ENCODE measurements at regions not wholly inside any gene's neighbourhood (a gene's known extent, or its start where the extent isn't known, plus 50 kb on each side); places are given as distances from the start of the nearest gene placed in this dataset.

DNA sequence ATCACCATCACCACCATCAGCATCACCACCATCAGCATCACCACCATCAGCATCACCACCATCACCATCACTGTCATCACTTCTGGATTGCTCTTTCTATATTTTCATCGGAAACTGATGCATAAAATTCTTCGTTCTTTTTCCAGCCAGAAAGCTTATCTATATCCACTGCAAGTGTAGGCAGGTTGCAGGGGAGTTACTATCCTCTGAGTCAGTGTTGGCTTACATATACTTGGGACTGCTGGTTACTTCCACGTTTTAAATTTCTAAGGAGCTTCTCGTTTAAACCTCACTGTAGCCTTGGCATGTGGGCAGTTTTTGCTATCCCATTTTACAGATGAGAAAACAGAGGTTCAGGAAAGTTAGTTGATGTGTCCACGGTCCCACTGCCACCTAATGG is 66.1 kb downstream of the FOXL3 start:
- intact Hi-C loops (cut with micrococcal nuclease; ENCODE audit: unreplicated experiment) (no loop called here), in situ Hi-C loops (cut with MboI) (no loop called here)
- 34% methylated on average over 5 of the region's 5 CpGs for WGBS (ENCODE audit: insufficient coverage, insufficient replicate concordance, low lambda C conversion rate, missing lambda C conversion rate)
- no peaks in the 10 kb centered on the region for H3K79me2 ChIP-seq (ENCODE audit: control insufficient read depth, insufficient read depth, low read length)
- H3K27me3 ChIP-seq (replicated peaks in 1 of 2; ENCODE audit: control insufficient read depth in 2 of 2, insufficient read depth in 2 of 2, low read length in 1 of 2): no peaks in the 10 kb centered on the region
- H3K9me3 ChIP-seq (replicated peaks; ENCODE audit: control insufficient read depth, insufficient read depth, low read length): no peaks in the 10 kb centered on the region; the same call in 2 of the 3 replicates
- ChIA-PET POLR2A (no interaction called here), RAD21 (ENCODE audit: unreplicated experiment) (no interaction called here), SMC1A (ENCODE audit: uncharacterized antibody, unreplicated experiment) (no interaction called here), CTCF (no interaction called here)
- no peak overlapping the region for H3K27ac ChIP-seq (ENCODE audit: control insufficient read depth, insufficient read depth)
- no peak overlapping the region for H3K4me2 ChIP-seq (ENCODE audit: control insufficient read depth, insufficient read depth)
- no peak overlapping the region for H3K9ac ChIP-seq (ENCODE audit: control insufficient read depth, insufficient read depth, low read length)
- BruUV-seq (replicated peaks): no TSS peak
- no peak for DNase-seq (ENCODE audit: low read depth, low spot score)
- FAIRE-seq: no peak
- no peaks in the 10 kb centered on the region for H3K36me3 ChIP-seq (ENCODE audit: control insufficient read depth in 2 of 2, insufficient read depth in 2 of 2, low read length in 1 of 2)
- no peaks in the 10 kb centered on the region for H4K20me1 ChIP-seq (ENCODE audit: control insufficient read depth, insufficient read depth)
- ATAC-seq: no peak
- no peaks in the 10 kb centered on the region for H3K4me1 ChIP-seq (ENCODE audit: control insufficient read depth, insufficient read depth, low read length)
- H2AFZ ChIP-seq (ENCODE audit: control insufficient read depth, low read depth, low read length): no peak overlapping the region
- H3K4me3 ChIP-seq: no peak overlapping the region
- TF ChIP-seq EGR1 (IDR thresholded peaks at IDR 0.05; ENCODE audit: borderline replicate concordance in 1 of 2, low read depth in 2 of 2, low read length in 2 of 2) (no peak), KLF5 (IDR thresholded peaks at IDR 0.05; ENCODE audit: partially characterized antibody) (no peak), ASH2L (IDR thresholded peaks at IDR 0.05; ENCODE audit: borderline replicate concordance, low read depth) (no peak), SPI1 (IDR thresholded peaks at IDR 0.05; ENCODE audit: borderline replicate concordance, insufficient read depth, low read depth, low read length) (no peak), GATAD2B (conservative IDR thresholded peaks at IDR 0.05; ENCODE audit: low read depth) (no peak), POU2F2 (IDR thresholded peaks at IDR 0.05; ENCODE audit: borderline replicate concordance, low read depth, low read length) (no peak), CBFB (IDR thresholded peaks at IDR 0.05; ENCODE audit: low read depth) (no peak), ZNF207 (IDR thresholded peaks at IDR 0.05; ENCODE audit: borderline replicate concordance) (no peak), CREB1 (IDR thresholded peaks at IDR 0.05; ENCODE audit: low read depth) (no peak)
- TF ChIP-seq, protein P1, sequence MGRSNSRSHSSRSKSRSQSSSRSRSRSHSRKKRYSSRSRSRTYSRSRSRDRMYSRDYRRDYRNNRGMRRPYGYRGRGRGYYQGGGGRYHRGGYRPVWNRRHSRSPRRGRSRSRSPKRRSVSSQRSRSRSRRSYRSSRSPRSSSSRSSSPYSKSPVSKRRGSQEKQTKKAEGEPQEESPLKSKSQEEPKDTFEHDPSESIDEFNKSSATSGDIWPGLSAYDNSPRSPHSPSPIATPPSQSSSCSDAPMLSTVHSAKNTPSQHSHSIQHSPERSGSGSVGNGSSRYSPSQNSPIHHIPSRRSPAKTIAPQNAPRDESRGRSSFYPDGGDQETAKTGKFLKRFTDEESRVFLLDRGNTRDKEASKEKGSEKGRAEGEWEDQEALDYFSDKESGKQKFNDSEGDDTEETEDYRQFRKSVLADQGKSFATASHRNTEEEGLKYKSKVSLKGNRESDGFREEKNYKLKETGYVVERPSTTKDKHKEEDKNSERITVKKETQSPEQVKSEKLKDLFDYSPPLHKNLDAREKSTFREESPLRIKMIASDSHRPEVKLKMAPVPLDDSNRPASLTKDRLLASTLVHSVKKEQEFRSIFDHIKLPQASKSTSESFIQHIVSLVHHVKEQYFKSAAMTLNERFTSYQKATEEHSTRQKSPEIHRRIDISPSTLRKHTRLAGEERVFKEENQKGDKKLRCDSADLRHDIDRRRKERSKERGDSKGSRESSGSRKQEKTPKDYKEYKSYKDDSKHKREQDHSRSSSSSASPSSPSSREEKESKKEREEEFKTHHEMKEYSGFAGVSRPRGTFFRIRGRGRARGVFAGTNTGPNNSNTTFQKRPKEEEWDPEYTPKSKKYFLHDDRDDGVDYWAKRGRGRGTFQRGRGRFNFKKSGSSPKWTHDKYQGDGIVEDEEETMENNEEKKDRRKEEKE (IDR thresholded peaks at IDR 0.05): no peak
- TF ChIP-seq, protein P2, sequence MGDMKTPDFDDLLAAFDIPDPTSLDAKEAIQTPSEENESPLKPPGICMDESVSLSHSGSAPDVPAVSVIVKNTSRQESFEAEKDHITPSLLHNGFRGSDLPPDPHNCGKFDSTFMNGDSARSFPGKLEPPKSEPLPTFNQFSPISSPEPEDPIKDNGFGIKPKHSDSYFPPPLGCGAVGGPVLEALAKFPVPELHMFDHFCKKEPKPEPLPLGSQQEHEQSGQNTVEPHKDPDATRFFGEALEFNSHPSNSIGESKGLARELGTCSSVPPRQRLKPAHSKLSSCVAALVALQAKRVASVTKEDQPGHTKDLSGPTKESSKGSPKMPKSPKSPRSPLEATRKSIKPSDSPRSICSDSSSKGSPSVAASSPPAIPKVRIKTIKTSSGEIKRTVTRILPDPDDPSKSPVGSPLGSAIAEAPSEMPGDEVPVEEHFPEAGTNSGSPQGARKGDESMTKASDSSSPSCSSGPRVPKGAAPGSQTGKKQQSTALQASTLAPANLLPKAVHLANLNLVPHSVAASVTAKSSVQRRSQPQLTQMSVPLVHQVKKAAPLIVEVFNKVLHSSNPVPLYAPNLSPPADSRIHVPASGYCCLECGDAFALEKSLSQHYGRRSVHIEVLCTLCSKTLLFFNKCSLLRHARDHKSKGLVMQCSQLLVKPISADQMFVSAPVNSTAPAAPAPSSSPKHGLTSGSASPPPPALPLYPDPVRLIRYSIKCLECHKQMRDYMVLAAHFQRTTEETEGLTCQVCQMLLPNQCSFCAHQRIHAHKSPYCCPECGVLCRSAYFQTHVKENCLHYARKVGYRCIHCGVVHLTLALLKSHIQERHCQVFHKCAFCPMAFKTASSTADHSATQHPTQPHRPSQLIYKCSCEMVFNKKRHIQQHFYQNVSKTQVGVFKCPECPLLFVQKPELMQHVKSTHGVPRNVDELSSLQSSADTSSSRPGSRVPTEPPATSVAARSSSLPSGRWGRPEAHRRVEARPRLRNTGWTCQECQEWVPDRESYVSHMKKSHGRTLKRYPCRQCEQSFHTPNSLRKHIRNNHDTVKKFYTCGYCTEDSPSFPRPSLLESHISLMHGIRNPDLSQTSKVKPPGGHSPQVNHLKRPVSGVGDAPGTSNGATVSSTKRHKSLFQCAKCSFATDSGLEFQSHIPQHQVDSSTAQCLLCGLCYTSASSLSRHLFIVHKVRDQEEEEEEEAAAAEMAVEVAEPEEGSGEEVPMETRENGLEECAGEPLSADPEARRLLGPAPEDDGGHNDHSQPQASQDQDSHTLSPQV (IDR thresholded peaks at IDR 0.05): no peak
- TF ChIP-seq, protein P3, sequence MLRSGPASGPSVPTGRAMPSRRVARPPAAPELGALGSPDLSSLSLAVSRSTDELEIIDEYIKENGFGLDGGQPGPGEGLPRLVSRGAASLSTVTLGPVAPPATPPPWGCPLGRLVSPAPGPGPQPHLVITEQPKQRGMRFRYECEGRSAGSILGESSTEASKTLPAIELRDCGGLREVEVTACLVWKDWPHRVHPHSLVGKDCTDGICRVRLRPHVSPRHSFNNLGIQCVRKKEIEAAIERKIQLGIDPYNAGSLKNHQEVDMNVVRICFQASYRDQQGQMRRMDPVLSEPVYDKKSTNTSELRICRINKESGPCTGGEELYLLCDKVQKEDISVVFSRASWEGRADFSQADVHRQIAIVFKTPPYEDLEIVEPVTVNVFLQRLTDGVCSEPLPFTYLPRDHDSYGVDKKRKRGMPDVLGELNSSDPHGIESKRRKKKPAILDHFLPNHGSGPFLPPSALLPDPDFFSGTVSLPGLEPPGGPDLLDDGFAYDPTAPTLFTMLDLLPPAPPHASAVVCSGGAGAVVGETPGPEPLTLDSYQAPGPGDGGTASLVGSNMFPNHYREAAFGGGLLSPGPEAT (IDR thresholded peaks at IDR 0.05; ENCODE audit: low read depth): no peak
- TF ChIP-seq, protein P4, sequence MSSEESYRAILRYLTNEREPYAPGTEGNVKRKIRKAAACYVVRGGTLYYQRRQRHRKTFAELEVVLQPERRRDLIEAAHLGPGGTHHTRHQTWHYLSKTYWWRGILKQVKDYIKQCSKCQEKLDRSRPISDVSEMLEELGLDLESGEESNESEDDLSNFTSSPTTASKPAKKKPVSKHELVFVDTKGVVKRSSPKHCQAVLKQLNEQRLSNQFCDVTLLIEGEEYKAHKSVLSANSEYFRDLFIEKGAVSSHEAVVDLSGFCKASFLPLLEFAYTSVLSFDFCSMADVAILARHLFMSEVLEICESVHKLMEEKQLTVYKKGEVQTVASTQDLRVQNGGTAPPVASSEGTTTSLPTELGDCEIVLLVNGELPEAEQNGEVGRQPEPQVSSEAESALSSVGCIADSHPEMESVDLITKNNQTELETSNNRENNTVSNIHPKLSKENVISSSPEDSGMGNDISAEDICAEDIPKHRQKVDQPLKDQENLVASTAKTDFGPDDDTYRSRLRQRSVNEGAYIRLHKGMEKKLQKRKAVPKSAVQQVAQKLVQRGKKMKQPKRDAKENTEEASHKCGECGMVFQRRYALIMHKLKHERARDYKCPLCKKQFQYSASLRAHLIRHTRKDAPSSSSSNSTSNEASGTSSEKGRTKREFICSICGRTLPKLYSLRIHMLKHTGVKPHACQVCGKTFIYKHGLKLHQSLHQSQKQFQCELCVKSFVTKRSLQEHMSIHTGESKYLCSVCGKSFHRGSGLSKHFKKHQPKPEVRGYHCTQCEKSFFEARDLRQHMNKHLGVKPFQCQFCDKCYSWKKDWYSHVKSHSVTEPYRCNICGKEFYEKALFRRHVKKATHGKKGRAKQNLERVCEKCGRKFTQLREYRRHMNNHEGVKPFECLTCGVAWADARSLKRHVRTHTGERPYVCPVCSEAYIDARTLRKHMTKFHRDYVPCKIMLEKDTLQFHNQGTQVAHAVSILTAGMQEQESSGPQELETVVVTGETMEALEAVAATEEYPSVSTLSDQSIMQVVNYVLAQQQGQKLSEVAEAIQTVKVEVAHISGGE (CRISPR knock-in tag; IDR thresholded peaks at IDR 0.05): no peak

Measured in GM12878 (cell line).